ENCODE measurements at regions not wholly inside any gene's neighbourhood (a gene's known extent, or its start where the extent isn't known, plus 50 kb on each side); places are given as distances from the start of the nearest gene placed in this dataset.

- no peak for TF ChIP-seq CTCF (IDR thresholded peaks at IDR 0.05)
- no peak for TF ChIP-seq EP300 (IDR thresholded peaks at IDR 0.05; ENCODE audit: low read depth)
Observed at GRCh38 chr7:41627645-41628298, 75.1 kb downstream of the INHBA start.
